Neural progenitor cell (in vitro differentiated cells): ENCODE measurements at regions not wholly inside any gene's neighbourhood (a gene's known extent, or its start where the extent isn't known, plus 50 kb on each side); places are given as distances from the start of the nearest gene placed in this dataset.

Experiments used
- CTCF ChIP-seq: fragments of 200-600 bp; sonication (generic); IDR thresholded peaks from 2 replicates; pipeline ENCODE4 v1.5.1; 2017; ENCODE audit warnings: antibody characterized with exemption, mild to moderate bottlenecking
- EZH2 ChIP-seq: fragments of 200-600 bp; sonication (generic); IDR thresholded peaks from 2 replicates; pipeline ENCODE4 v1.6.1; 2017; ENCODE audit warnings: antibody characterized with exemption, mild to moderate bottlenecking, moderate library complexity
- EZH2phosphoT487 ChIP-seq: fragments of 200-600 bp; sonication (generic); IDR thresholded peaks from 2 replicates; pipeline ENCODE4 v1.6.1; 2017; ENCODE audit warnings: antibody characterized with exemption

GRCh38 chr2:188852772-188853171, 121.4 kb upstream of the COL3A1 start:
- no peak for TF ChIP-seq CTCF
- no peak for TF ChIP-seq EZH2phosphoT487
- TF ChIP-seq EZH2 = no peak
